Testis (tissue), 2 donors: ENCODE measurements at regions not wholly inside any gene's neighbourhood (a gene's known extent, or its start where the extent isn't known, plus 50 kb on each side); places are given as distances from the start of the nearest gene placed in this dataset.

Experiments used
- CTCF ChIP-seq, 3 experiments: fragments of 450-650 bp in 2 of 3; fragments of 200-600 bp in 1 of 3; sonication (generic) in 1 of 3; IDR thresholded peaks; one replicate each; pipeline ENCODE4 v1.5.1; 2016 to 2019; ENCODE audit warnings: antibody characterized with exemption in 3 of 3, mild to moderate bottlenecking in 2 of 3, moderate library complexity in 1 of 3
- POLR2A ChIP-seq: fragments of 450-650 bp; IDR thresholded peaks from one replicate; pipeline ENCODE4 v1.6.1; 2017; ENCODE audit warnings: antibody characterized with exemption, mild to moderate bottlenecking, moderate library complexity

- TF ChIP-seq CTCF (IDR thresholded peaks at IDR 0.05): no peak
- no peak for TF ChIP-seq POLR2A
These were observed 1421.2 kb upstream of the RAG2 start for GRCh38 chr11:38019072-38019775.
